Kidney (tissue), 13 donors: ENCODE measurements at regions not wholly inside any gene's neighbourhood (a gene's known extent, or its start where the extent isn't known, plus 50 kb on each side); places are given as distances from the start of the nearest gene placed in this dataset.

ENCODE experiments used
- DNase-seq, 5 donors: peaks; one replicate each; pipeline ENCODE4 v3.0.0-alpha.2; 2013 to 2020
- FAIRE-seq: peaks from 2 replicates; lab custom pipeline; 2012; peaks lifted over from hg19 to GRCh38; lab: Jason Lieb, UNC
- H3K27ac ChIP-seq, 2 donors: one replicate each; pipeline ENCODE4 v1.7.0; 2013; ENCODE audit warnings: low read depth in 2 of 2, low read length in 2 of 2, inconsistent platforms in 1 of 2
- H3K27me3 ChIP-seq: one replicate; pipeline ENCODE4 v1.7.1; 2013; ENCODE audit warnings: low read length, inconsistent platforms; ENCODE audit not compliant: control insufficient read depth, insufficient read depth
- H3K36me3 ChIP-seq, 3 donors: one replicate each; pipeline versions ENCODE4 v1.7.0 to v1.7.1; 2013; ENCODE audit warnings: low read length in 3 of 3, control low read depth in 1 of 3, inconsistent platforms in 1 of 3; ENCODE audit not compliant: insufficient read depth in 3 of 3, control insufficient read depth in 2 of 3
- H3K4me1 ChIP-seq, 3 donors: one replicate each; pipeline versions ENCODE4 v1.7.0 to v1.7.1; 2013; ENCODE audit warnings: low read length in 3 of 3, inconsistent platforms in 1 of 3, low read depth in 1 of 3; ENCODE audit not compliant: control insufficient read depth in 2 of 3, insufficient read depth in 2 of 3
- H3K4me3 ChIP-seq, 3 donors: one replicate each; pipeline versions ENCODE4 v1.7.0 to v1.8.1; 2013; ENCODE audit warnings: low read length in 3 of 3, control low read depth in 1 of 3, inconsistent platforms in 1 of 3
- H3K9ac ChIP-seq, 3 donors: one replicate each; pipeline versions ENCODE4 v1.7.0 to v1.7.1; 2013; ENCODE audit warnings: low read length in 3 of 3, control low read depth in 1 of 3, inconsistent platforms in 1 of 3
- H3K9me3 ChIP-seq, 3 donors: one replicate each; pipeline versions ENCODE4 v1.7.0 to v1.7.1; 2013; ENCODE audit warnings: low read length in 3 of 3, control low read depth in 1 of 3, inconsistent platforms in 1 of 3; ENCODE audit not compliant: control insufficient read depth in 2 of 3, insufficient read depth in 1 of 3
- CTCF ChIP-seq: IDR thresholded peaks from 3 replicates; pipeline ENCODE4 v1.5.1; 2012; ENCODE audit warnings: mild to moderate bottlenecking, moderate library complexity, borderline replicate concordance; ENCODE audit not compliant: insufficient read depth; ENCODE audit errors: extremely low read depth
- intact Hi-C: fragments of 100-400 bp; cut with DNase I; formaldehyde crosslinking; loops from one replicate; pipeline ENCODE4 v1.11.1; 2022
- donor health status: control.
- donor health status: control.
- donor health status: control.
- donor health status: control.
- donor health status: control.
- donor health status: DM: yes; HTN: yes; CAD: no.
- donor health status: Normal renal cell carcinoma (clear cell type).

- no peak for TF ChIP-seq CTCF
- DNase-seq (no peak), FAIRE-seq (no peak)
- Histone ChIP-seq H3K4me3 (no peak overlapping the region), H3K27me3 (no peaks in the 10 kb centered on the region), H3K9me3 (no peaks in the 10 kb centered on the region), H3K27ac (no peak overlapping the region), H3K4me1 (no peaks in the 10 kb centered on the region), H3K9ac (no peak overlapping the region), H3K36me3 (no peaks in the 10 kb centered on the region)
- intact Hi-C loops = no loop called here
Observed at GRCh38 chr4:46684041-46684440, 225.0 kb downstream of the COX7B2 start.

- no peak for FAIRE-seq
- H3K4me3 ChIP-seq = no peak overlapping the region
Observed at GRCh38 chr4:46676364-46676763, 232.7 kb downstream of the COX7B2 start.

GRCh38 chr4:46674326-46674725, 234.7 kb downstream of the COX7B2 start:
- H3K9me3 ChIP-seq = no peaks in the 10 kb centered on the region
- intact Hi-C loops = no loop called here
- no peak for TF ChIP-seq CTCF
- H3K36me3 ChIP-seq = no peaks in the 10 kb centered on the region
- H3K4me1 ChIP-seq = no peaks in the 10 kb centered on the region
- no peak overlapping the region for H3K27ac ChIP-seq
- no peak overlapping the region for H3K9ac ChIP-seq
- FAIRE-seq (no peak), DNase-seq (no peak)
- no peak overlapping the region for H3K4me3 ChIP-seq
- no peaks in the 10 kb centered on the region for H3K27me3 ChIP-seq

More at GRCh38 chr4:46676364-46676763, 232.7 kb downstream of the COX7B2 start:
- no peak for DNase-seq
- H3K9ac ChIP-seq = no peak overlapping the region
- H3K36me3 ChIP-seq = no peaks in the 10 kb centered on the region
- intact Hi-C loops = no loop called here
- H3K27ac ChIP-seq = no peak overlapping the region
- TF ChIP-seq CTCF = no peak
- H3K27me3 ChIP-seq = no peaks in the 10 kb centered on the region
- no peaks in the 10 kb centered on the region for H3K9me3 ChIP-seq
- H3K4me1 ChIP-seq = no peaks in the 10 kb centered on the region

GRCh38 chr4:46667790-46668189, 241.3 kb downstream of the COX7B2 start:
- Histone ChIP-seq H3K9me3 (no peaks in the 10 kb centered on the region), H3K27me3 (no peaks in the 10 kb centered on the region), H3K4me1 (no peaks in the 10 kb centered on the region), H3K27ac (no peak overlapping the region), H3K9ac (no peak overlapping the region), H3K36me3 (no peaks in the 10 kb centered on the region), H3K4me3 (no peak overlapping the region)
- FAIRE-seq = no peak
- no peak for TF ChIP-seq CTCF
- intact Hi-C loops = no loop called here
- DNase-seq = no peak
